ENCODE measurements at regions not wholly inside any gene's neighbourhood (a gene's known extent, or its start where the extent isn't known, plus 50 kb on each side); places are given as distances from the start of the nearest gene placed in this dataset.

- no peak for DNase-seq (ENCODE audit: low read depth)
Measured at GRCh38 chr13:107379407-107380155, 811.6 kb upstream of the ARGLU1 start.

GRCh38 chr13:107376341-107377125 lies 808.6 kb upstream of the ARGLU1 start:
- no peak for DNase-seq (ENCODE audit: low read depth)

GRCh38 chr13:107375701-107376340 lies 807.9 kb upstream of the ARGLU1 start:
- DNase-seq (ENCODE audit: low read depth) = no peak

GRCh38 chr13:107374038-107374437 lies 806.1 kb upstream of the ARGLU1 start:
- no peak for DNase-seq (ENCODE audit: low read depth)

GRCh38 chr13:107373551-107373950 lies 805.6 kb upstream of the ARGLU1 start:
- no peak for DNase-seq (ENCODE audit: low read depth)

GRCh38 chr13:107370015-107370785 lies 802.3 kb upstream of the ARGLU1 start:
- no peak for DNase-seq (ENCODE audit: low read depth)

GRCh38 chr13:107367258-107367657 lies 799.3 kb upstream of the ARGLU1 start:
- DNase-seq (ENCODE audit: low read depth) = no peak

GRCh38 chr13:107365466-107366215 lies 797.7 kb upstream of the ARGLU1 start:
- no peak for DNase-seq (ENCODE audit: low read depth)

GRCh38 chr13:107364658-107365057 lies 796.7 kb upstream of the ARGLU1 start:
- DNase-seq (ENCODE audit: low read depth) = no peak

- DNase-seq (ENCODE audit: low read depth) = no peak
Measured at GRCh38 chr13:107361666-107362065, 793.7 kb upstream of the ARGLU1 start.

- no peak for DNase-seq (ENCODE audit: low read depth)
Measured at GRCh38 chr13:107360010-107360409, 792.1 kb upstream of the ARGLU1 start.

GRCh38 chr13:107358866-107359265 lies 790.9 kb upstream of the ARGLU1 start:
- no peak for DNase-seq (ENCODE audit: low read depth)

- no peak for DNase-seq (ENCODE audit: low read depth)
Measured at GRCh38 chr13:107351305-107351704, 783.4 kb upstream of the ARGLU1 start.

GRCh38 chr13:107348925-107349324 lies 781.0 kb upstream of the ARGLU1 start:
- DNase-seq (ENCODE audit: low read depth) = no peak

- DNase-seq (ENCODE audit: low read depth) = no peak
Measured at GRCh38 chr13:107348471-107348870, 780.5 kb upstream of the ARGLU1 start.

- no peak for DNase-seq (ENCODE audit: low read depth)
Measured at GRCh38 chr13:107347641-107348369, 779.9 kb upstream of the ARGLU1 start.

GRCh38 chr13:107342747-107343146 lies 774.8 kb upstream of the ARGLU1 start:
- no peak for DNase-seq (ENCODE audit: low read depth)

- no peak for DNase-seq (ENCODE audit: low read depth)
Measured at GRCh38 chr13:107339209-107339608, 771.3 kb upstream of the ARGLU1 start.

- no peak for DNase-seq (ENCODE audit: low read depth)
Measured at GRCh38 chr13:107332188-107332587, 764.3 kb upstream of the ARGLU1 start.

- DNase-seq (ENCODE audit: low read depth) = no peak
Measured at GRCh38 chr13:107331359-107331758, 763.4 kb upstream of the ARGLU1 start.

GRCh38 chr13:107330484-107330883 lies 762.5 kb upstream of the ARGLU1 start:
- no peak for DNase-seq (ENCODE audit: low read depth)

Measured in stimulated activated CD8-positive, alpha-beta memory T cell treated with anti-CD3 and anti-CD28 coated beads, Interleukin-15, amount 100 ng/mL, for 1 hour (primary cell).